GM12864 (cell line): ENCODE measurements at regions not wholly inside any gene's neighbourhood (a gene's known extent, or its start where the extent isn't known, plus 50 kb on each side); places are given as distances from the start of the nearest gene placed in this dataset.
"Not testable (repeated sequence)": the region's sequence is repeated elsewhere in the genome, so short reads cannot be mapped to it uniquely, and the experiment has no call there.

Experiments used
- DNase-seq: peaks from one replicate; pipeline ENCODE4 v3.0.0-alpha.2; 2011; ENCODE audit warnings: low read depth
- H3K4me3 ChIP-seq: 2 replicates; pipeline ENCODE4 v1.5.1; 2011; ENCODE audit warnings: mild to moderate bottlenecking, low read depth, low read length, control low read depth
- CTCF ChIP-seq: IDR thresholded peaks from 2 replicates; pipeline ENCODE4 v1.5.1; 2011; ENCODE audit warnings: low read depth, mild to moderate bottlenecking, moderate library complexity, low read length, control low read depth, inconsistent platforms; ENCODE audit errors: missing control alignments

- TF ChIP-seq CTCF: no peak
- no peak overlapping the region for H3K4me3 ChIP-seq
- no peak for DNase-seq
These were observed 178.0 kb upstream of the MOCS2 start for GRCh38 chr5:53287573-53287972.

- DNase-seq: no peak
- TF ChIP-seq CTCF: no peak
- no peak overlapping the region for H3K4me3 ChIP-seq
These were observed 179.0 kb upstream of the MOCS2 start for GRCh38 chr5:53288511-53288910.

- DNase-seq: no peak
- H3K4me3 ChIP-seq: no peak overlapping the region
- no peak for TF ChIP-seq CTCF
These were observed 181.5 kb upstream of the MOCS2 start for GRCh38 chr5:53291047-53291446.

GRCh38 chr5:53291528-53291927 is 182.0 kb upstream of the MOCS2 start:
- no peak for TF ChIP-seq CTCF
- no peak for DNase-seq
- no peak overlapping the region for H3K4me3 ChIP-seq

- no peak for TF ChIP-seq CTCF
- H3K4me3 ChIP-seq: no peak overlapping the region
- no peak for DNase-seq
These were observed 181.6 kb upstream of the FST start for GRCh38 chr5:53298841-53299240.

- no peak for TF ChIP-seq CTCF
- H3K4me3 ChIP-seq: no peak overlapping the region
- DNase-seq: no peak
These were observed 177.9 kb upstream of the FST start for GRCh38 chr5:53302529-53302928.

GRCh38 chr5:53303105-53303504 is 177.3 kb upstream of the FST start:
- TF ChIP-seq CTCF: no peak
- H3K4me3 ChIP-seq: no peak overlapping the region
- no peak for DNase-seq

- not testable (repeated sequence) for H3K4me3 ChIP-seq, DNase-seq
These were observed 175.1 kb upstream of the FST start for GRCh38 chr5:53305316-53305715.
